HFFc6 (cell line): ENCODE measurements at regions not wholly inside any gene's neighbourhood (a gene's known extent, or its start where the extent isn't known, plus 50 kb on each side); places are given as distances from the start of the nearest gene placed in this dataset.

Source experiments
- DNase-seq: peaks from one replicate; pipeline ENCODE4 v3.0.0-alpha.2; 2018
- H3K27ac Mint-ChIP-seq: 2 replicates; pipeline ENCODE4 v1.8.0; 2020; ENCODE audit warnings: mild to moderate bottlenecking, mixed read lengths
- H3K27me3 Mint-ChIP-seq: 2 replicates; pipeline ENCODE4 v1.8.0; 2021; ENCODE audit warnings: mild to moderate bottlenecking, moderate library complexity, mixed read lengths; ENCODE audit not compliant: insufficient read depth
- H3K36me3 Mint-ChIP-seq: 2 replicates; pipeline ENCODE4 v1.8.0; 2021; ENCODE audit warnings: low read depth, mixed read lengths
- H3K4me1 Mint-ChIP-seq: 2 replicates; pipeline ENCODE4 v1.8.0; 2020; ENCODE audit warnings: low read depth, mixed read lengths
- H3K4me3 Mint-ChIP-seq: 2 replicates; pipeline ENCODE4 v1.8.0; 2020; ENCODE audit warnings: mild to moderate bottlenecking, moderate library complexity, mixed read lengths
- H3K9me3 Mint-ChIP-seq: 2 replicates; pipeline ENCODE4 v1.8.0; 2020; ENCODE audit warnings: mild to moderate bottlenecking, mixed read lengths
- TF ChIP-seq, protein P1 (sequence below): fragments of 200-600 bp; sonication (generic); IDR thresholded peaks from 2 replicates; pipeline ENCODE4 v1.5.0; 2021; ENCODE audit warnings: antibody characterized with exemption, mild to moderate bottlenecking

DNA sequence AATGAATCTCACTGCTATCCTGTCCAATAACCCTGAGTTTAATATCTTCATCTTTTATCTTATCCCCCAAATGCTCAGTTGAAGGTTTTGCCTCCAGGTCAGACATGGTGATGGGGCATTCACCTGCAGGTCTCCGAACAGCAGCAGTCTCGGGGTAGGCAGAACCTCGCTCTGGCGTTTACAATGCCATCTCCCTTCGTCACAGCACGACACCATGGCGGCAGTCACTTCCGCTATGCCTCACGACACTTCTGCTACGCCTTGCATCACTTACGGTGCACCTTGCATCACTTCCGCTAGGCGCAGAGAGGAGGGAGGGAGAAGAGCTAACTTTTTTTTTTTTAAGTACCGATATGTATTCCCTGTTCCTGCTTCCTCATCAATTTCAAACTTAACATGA, 194.9 kb downstream of the BCAS1 start:
- no peaks in the 10 kb centered on the region; the same call in 1 of the 2 replicates for H3K27me3 Mint-ChIP-seq
- no peak overlapping the region for H3K4me3 Mint-ChIP-seq
- no peak overlapping the region for H3K27ac Mint-ChIP-seq
- H3K36me3 Mint-ChIP-seq, result no peaks in the 10 kb centered on the region
- TF ChIP-seq, protein P1, sequence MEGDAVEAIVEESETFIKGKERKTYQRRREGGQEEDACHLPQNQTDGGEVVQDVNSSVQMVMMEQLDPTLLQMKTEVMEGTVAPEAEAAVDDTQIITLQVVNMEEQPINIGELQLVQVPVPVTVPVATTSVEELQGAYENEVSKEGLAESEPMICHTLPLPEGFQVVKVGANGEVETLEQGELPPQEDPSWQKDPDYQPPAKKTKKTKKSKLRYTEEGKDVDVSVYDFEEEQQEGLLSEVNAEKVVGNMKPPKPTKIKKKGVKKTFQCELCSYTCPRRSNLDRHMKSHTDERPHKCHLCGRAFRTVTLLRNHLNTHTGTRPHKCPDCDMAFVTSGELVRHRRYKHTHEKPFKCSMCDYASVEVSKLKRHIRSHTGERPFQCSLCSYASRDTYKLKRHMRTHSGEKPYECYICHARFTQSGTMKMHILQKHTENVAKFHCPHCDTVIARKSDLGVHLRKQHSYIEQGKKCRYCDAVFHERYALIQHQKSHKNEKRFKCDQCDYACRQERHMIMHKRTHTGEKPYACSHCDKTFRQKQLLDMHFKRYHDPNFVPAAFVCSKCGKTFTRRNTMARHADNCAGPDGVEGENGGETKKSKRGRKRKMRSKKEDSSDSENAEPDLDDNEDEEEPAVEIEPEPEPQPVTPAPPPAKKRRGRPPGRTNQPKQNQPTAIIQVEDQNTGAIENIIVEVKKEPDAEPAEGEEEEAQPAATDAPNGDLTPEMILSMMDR, result no peak
- H3K9me3 Mint-ChIP-seq, result no peaks in the 10 kb centered on the region
- DNase-seq, result no peak
- peaks cover 35% of the 10 kb centered on the region for H3K4me1 Mint-ChIP-seq

DNA sequence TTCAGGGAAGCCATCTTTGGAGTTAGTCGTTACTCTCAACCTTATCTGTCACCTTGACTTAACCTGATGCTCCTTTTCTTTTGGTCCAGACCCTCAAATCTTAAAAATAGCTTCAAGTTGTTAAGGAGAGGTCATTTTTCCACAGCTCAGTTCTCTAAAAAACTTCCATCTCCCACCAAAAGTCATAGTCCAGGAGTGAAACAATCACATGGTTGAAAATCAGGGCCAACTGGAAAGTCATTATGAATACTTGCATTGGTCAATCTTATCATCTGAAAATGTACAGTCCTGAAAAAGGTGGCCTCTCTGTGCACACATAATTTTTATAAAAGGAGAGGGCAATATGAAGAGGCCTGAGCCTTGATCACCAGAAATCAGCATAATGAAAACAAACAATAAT, 195.7 kb downstream of the BCAS1 start:
- H3K27ac Mint-ChIP-seq, result no peak overlapping the region
- no peak for DNase-seq
- H3K27me3 Mint-ChIP-seq, result no peaks in the 10 kb centered on the region
- no peak overlapping the region for H3K4me3 Mint-ChIP-seq
- peaks cover 42% of the 10 kb centered on the region for H3K4me1 Mint-ChIP-seq
- H3K36me3 Mint-ChIP-seq, result no peaks in the 10 kb centered on the region
- TF ChIP-seq, protein P1, result no peak
- no peaks in the 10 kb centered on the region for H3K9me3 Mint-ChIP-seq

DNA sequence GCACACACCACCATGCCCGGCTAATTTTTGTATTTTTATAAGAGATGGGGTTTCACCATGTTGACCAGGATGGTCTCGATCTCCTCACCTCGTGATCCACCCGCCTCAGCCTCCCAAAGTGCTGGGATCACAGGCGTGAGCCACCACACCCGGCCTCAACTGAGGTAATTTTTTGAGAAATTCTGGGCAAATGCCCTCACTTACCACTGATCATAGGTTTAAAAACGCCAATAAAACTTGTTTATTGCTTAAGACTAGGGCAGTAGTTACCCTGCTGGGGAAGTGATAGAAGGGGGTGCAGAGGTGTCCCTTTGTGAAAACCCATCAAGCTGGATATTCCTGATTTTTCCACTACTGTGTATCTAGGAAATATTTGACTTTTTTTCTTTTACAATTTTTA, 196.3 kb downstream of the BCAS1 start:
- TF ChIP-seq, protein P1, result no peak
- no peak overlapping the region for H3K27ac Mint-ChIP-seq
- H3K9me3 Mint-ChIP-seq, result no peaks in the 10 kb centered on the region
- H3K27me3 Mint-ChIP-seq, result peaks cover 1% of the 10 kb centered on the region; the same call in 1 of the 2 replicates
- H3K4me1 Mint-ChIP-seq, result peaks cover 47% of the 10 kb centered on the region
- H3K36me3 Mint-ChIP-seq, result no peaks in the 10 kb centered on the region
- H3K4me3 Mint-ChIP-seq, result no peak overlapping the region
- DNase-seq, result no peak

DNA sequence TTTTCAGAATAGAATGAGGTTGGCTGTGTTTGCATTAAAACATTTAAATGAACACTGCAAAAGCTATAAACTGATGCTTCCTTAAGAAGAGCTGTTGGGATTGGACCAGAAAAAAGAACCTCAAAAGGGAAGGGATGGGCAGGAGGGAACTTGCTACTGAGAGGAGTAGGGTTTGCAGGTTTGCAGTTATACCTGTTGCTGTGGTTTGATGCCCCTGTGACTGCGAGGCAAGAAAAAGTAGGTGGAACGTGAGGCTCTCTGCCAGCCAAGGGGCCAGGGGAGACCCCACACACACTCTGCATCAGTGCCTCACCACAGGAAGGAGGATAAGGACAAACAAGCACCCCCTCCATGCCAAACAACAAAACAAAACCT, 197.2 kb downstream of the BCAS1 start:
- TF ChIP-seq, protein P1, result no peak
- Mint-ChIP-seq H3K4me1 (peaks cover 39% of the 10 kb centered on the region), H3K27ac (no peak overlapping the region), H3K9me3 (no peaks in the 10 kb centered on the region), H3K4me3 (no peak overlapping the region), H3K36me3 (no peaks in the 10 kb centered on the region), H3K27me3 (peaks cover 1% of the 10 kb centered on the region; the same call in 1 of the 2 replicates)
- no peak for DNase-seq

DNA sequence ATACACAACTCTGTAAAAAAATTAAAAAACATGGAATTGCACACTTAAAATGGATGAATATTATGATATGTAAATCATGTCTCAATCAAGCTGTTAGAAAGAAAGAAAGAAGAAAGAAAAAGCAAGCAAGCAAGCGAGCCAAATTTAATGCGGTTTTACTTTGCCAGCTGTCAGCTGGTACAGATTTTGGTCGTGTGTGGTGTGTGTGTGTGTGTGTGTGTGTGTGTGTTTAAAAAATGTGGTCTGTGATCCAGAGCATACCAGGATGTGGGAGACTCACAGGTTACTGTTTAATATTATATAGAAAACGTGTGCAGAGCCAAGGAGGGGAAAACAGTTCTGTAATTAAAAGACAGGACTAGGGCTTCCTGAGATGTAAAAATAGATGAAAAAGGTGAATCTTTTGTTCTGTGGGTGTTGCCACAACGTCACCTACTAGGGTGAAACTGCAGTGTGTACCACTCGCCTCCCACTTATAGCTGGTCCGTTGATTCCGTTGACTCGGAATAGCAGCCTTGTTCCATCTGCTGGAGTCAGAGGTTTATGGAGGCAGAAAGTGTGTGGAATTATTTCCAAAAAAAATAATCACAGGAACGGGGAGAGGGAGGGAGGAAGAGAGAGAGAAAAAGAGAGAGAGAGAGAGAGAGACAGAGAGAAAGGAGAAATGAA, 197.7 kb downstream of the BCAS1 start:
- Mint-ChIP-seq H3K4me3 (no peak overlapping the region; the same call in 1 of the 2 replicates), H3K27ac (peak overlapping the region; percentile 79)

More for the DNA sequence above, 197.7 kb downstream of the BCAS1 start:
- Mint-ChIP-seq H3K9me3 (no peaks in the 10 kb centered on the region), H3K36me3 (no peaks in the 10 kb centered on the region), H3K4me1 (peaks cover 41% of the 10 kb centered on the region), H3K27me3 (peaks cover 1% of the 10 kb centered on the region; the same call in 1 of the 2 replicates)
- TF ChIP-seq, protein P1, result no peak
- DNase-seq, result no peak
